Progenitor cell of endocrine pancreas (in vitro differentiated cells): ENCODE measurements at regions not wholly inside any gene's neighbourhood (a gene's known extent, or its start where the extent isn't known, plus 50 kb on each side); places are given as distances from the start of the nearest gene placed in this dataset.

Source experiments
- DNase-seq: peaks from one replicate; pipeline ENCODE4 v3.0.0; 2021; ENCODE audit warnings: low spot score; ENCODE audit not compliant: unreplicated experiment
- H3K27ac Mint-ChIP-seq: 2 replicates; pipeline ENCODE4 v1.8.0; 2021; ENCODE audit warnings: mild to moderate bottlenecking, moderate library complexity, mixed read lengths
- H3K27me3 Mint-ChIP-seq: 2 replicates; pipeline ENCODE4 v1.8.0; 2021; ENCODE audit warnings: mixed read lengths
- H3K36me3 Mint-ChIP-seq: 2 replicates; pipeline ENCODE4 v1.8.0; 2022; ENCODE audit warnings: mixed read lengths; ENCODE audit not compliant: insufficient read depth
- H3K4me1 Mint-ChIP-seq: 2 replicates; pipeline ENCODE4 v1.8.0; 2021; ENCODE audit warnings: low read depth, mixed read lengths
- H3K4me3 Mint-ChIP-seq: 2 replicates; pipeline ENCODE4 v1.8.0; 2021; ENCODE audit warnings: low read depth, mild to moderate bottlenecking, moderate library complexity, mixed read lengths
- H3K9me3 Mint-ChIP-seq: 2 replicates; pipeline ENCODE4 v1.8.0; 2021; ENCODE audit warnings: low read depth, mixed read lengths
- CTCF ChIP-seq: fragments of 200-600 bp; sonication (generic); IDR thresholded peaks from one replicate; pipeline ENCODE4 v1.5.0; 2021; ENCODE audit warnings: antibody characterized with exemption, mild to moderate bottlenecking; ENCODE audit not compliant: unreplicated experiment

- TF ChIP-seq CTCF, result no peak
- H3K27me3 Mint-ChIP-seq, result peaks cover 3% of the 10 kb centered on the region
- no peak for DNase-seq
Observed at GRCh38 chr22:48004038-48004437, 1241.6 kb downstream of the TBC1D22A start.

GRCh38 chr22:48001101-48001500 is 1238.7 kb downstream of the TBC1D22A start:
- no peaks in the 10 kb centered on the region for H3K9me3 Mint-ChIP-seq
- no peaks in the 10 kb centered on the region for H3K4me1 Mint-ChIP-seq
- peaks cover 11% of the 10 kb centered on the region for H3K27me3 Mint-ChIP-seq
- TF ChIP-seq CTCF, result no peak
- no peak overlapping the region for H3K27ac Mint-ChIP-seq
- DNase-seq, result no peak
- H3K36me3 Mint-ChIP-seq, result no peaks in the 10 kb centered on the region
- H3K4me3 Mint-ChIP-seq, result no peak overlapping the region

More at GRCh38 chr22:48004038-48004437, 1241.6 kb downstream of the TBC1D22A start:
- no peaks in the 10 kb centered on the region for H3K9me3 Mint-ChIP-seq
- no peak overlapping the region for H3K4me3 Mint-ChIP-seq
- no peaks in the 10 kb centered on the region for H3K4me1 Mint-ChIP-seq
- H3K36me3 Mint-ChIP-seq, result no peaks in the 10 kb centered on the region
- no peak overlapping the region for H3K27ac Mint-ChIP-seq

- peaks cover 4% of the 10 kb centered on the region for H3K9me3 Mint-ChIP-seq
Observed at GRCh38 chr22:47997612-47998011, 1235.2 kb downstream of the TBC1D22A start.

GRCh38 chr22:47997052-47997590 is 1234.7 kb downstream of the TBC1D22A start:
- no peak for TF ChIP-seq CTCF
- H3K27me3 Mint-ChIP-seq, result peaks cover 14% of the 10 kb centered on the region
- H3K9me3 Mint-ChIP-seq, result peaks cover 4% of the 10 kb centered on the region
- H3K36me3 Mint-ChIP-seq, result no peaks in the 10 kb centered on the region
- no peak for DNase-seq
- no peak overlapping the region for H3K27ac Mint-ChIP-seq
- no peaks in the 10 kb centered on the region for H3K4me1 Mint-ChIP-seq
- H3K4me3 Mint-ChIP-seq, result no peak overlapping the region

More at GRCh38 chr22:47997612-47998011, 1235.2 kb downstream of the TBC1D22A start:
- TF ChIP-seq CTCF, result no peak
- no peaks in the 10 kb centered on the region for H3K36me3 Mint-ChIP-seq
- no peaks in the 10 kb centered on the region for H3K4me1 Mint-ChIP-seq
- H3K27me3 Mint-ChIP-seq, result peaks cover 14% of the 10 kb centered on the region
- H3K27ac Mint-ChIP-seq, result no peak overlapping the region
- no peak overlapping the region for H3K4me3 Mint-ChIP-seq
- DNase-seq, result no peak

GRCh38 chr22:47996446-47996857 is 1234.0 kb downstream of the TBC1D22A start:
- DNase-seq, result no peak
- Mint-ChIP-seq H3K36me3 (no peaks in the 10 kb centered on the region), H3K27ac (no peak overlapping the region), H3K27me3 (peaks cover 14% of the 10 kb centered on the region), H3K4me3 (no peak overlapping the region), H3K4me1 (no peaks in the 10 kb centered on the region), H3K9me3 (peaks cover 4% of the 10 kb centered on the region)
- no peak for TF ChIP-seq CTCF
